Hematopoietic multipotent progenitor cell treated with erythropoietin and hydrocortisone succinate and interleukin-3 and kit ligand, for 8 days (in vitro differentiated cells): ENCODE measurements at regions not wholly inside any gene's neighbourhood (a gene's known extent, or its start where the extent isn't known, plus 50 kb on each side); places are given as distances from the start of the nearest gene placed in this dataset.
"Not testable (repeated sequence)": the region's sequence is repeated elsewhere in the genome, so short reads cannot be mapped to it uniquely, and the experiment has no call there.

Source experiments
- DNase-seq: peaks from one replicate; pipeline ENCODE4 v3.0.0-alpha.2; 2015

DNA sequence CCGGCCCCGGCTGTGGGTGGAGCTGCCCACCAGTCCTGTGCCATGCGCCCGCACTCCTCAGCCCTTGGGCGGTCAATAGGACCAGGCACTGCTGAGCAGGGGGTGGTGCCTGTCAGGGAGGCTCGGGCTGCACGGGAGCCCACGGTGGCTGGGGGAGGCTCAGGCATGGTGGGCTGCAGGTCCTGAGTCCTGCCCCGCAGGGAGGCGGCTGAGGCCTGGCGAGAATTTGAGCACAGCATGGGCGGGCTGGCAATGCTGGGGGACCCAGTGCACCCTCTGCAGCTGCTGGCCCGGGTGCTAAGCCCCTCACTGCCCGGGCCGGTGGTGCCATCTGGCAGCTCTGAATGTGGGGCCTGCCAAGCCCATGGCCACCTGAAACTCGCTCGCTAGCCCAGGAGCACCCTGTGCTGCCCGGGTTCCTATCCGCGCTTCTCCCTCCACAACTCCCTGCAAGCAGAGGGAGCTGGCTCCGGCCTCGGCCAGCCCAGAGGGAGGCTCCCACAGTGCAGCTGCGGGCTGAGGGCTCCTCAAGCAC lies 1371.1 kb downstream of the FSCB start:
- no peak for DNase-seq

GRCh38 chr14:43132441-43132840 lies 1374.6 kb downstream of the FSCB start:
- DNase-seq = no peak

GRCh38 chr14:43128429-43128828 lies 1378.7 kb downstream of the FSCB start:
- not testable (repeated sequence) for DNase-seq

DNA sequence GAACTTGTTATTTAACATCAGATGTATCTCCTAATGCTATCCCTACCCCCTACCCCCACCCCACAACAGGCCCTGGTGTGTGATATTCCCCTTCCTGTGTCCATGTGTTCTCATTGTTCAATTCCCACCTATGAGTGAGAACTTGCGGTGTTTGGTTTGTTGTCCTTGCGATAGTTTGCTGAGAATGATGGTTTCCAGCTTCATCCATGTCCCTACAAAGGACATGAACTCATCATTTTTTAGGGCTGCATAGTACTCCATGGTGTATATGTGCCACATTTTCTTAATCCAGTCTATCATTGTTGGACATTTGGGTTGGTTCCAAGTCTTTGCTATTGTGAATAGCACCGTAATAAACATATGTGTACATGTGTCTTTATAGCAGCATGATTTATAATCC lies 1379.2 kb downstream of the FSCB start:
- DNase-seq = not testable (repeated sequence)

DNA sequence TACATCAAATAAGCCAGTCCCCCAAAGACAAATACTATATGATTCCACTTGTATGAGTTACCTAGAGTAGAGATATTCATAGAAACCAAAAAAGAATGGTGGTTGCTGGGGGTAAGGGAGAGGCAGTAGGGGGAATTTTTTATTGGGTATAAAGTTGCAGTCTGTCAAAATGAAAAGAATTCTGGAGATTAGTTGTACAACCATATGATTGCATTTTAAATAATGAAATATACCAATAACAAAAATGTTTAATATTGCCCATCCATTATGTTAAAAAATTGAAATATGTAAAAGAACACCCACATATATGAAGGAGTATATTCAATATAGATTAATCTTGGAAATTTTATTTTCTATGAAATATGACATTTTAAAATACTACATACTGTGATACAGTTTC lies 1383.5 kb downstream of the FSCB start:
- no peak for DNase-seq

DNA sequence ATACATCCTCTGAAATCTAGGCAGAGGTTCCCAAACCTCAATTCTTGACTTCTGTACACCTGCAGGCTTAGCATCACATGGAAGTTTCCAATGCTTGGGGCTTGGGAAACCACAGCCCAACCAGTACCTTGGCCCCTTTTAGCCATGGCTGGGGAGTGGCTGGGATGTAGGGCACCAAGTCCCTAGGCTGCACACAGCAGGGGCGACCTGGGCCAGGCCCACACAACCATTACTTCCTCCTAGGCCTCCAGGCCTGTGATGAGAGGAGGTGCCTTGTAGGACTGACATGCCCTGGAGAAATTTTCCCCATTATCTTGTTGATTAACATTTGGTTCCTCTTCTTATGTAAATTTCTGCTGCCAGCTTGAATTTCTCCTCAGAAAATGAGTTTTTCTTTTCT lies 1387.4 kb downstream of the FSCB start:
- no peak for DNase-seq

DNA sequence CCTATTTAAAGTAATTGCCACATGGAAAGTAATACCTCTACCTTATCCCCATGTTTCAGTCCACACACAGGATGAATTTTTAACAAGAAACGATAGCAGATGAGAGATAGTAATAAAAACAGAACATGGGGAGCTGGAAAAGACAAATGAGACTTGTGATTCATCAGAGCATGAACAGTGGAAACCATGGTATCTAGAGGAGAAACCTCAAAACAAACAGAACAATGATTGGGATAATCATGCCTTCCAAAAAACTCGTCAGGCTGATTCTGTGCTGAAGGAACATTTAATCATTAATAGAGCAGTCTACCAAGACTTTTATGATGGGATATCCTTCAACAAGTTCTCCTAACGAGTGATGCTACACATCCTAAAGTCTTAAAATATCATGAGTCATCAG lies 1390.7 kb downstream of the FSCB start:
- DNase-seq = no peak

- DNase-seq = no peak
These were observed 1401.8 kb downstream of the FSCB start for GRCh38 chr14:43105305-43105704.

GRCh38 chr14:43090380-43090779 lies 1416.7 kb downstream of the FSCB start:
- no peak for DNase-seq

- no peak for DNase-seq
These were observed 1419.4 kb downstream of the FSCB start for GRCh38 chr14:43087666-43088065.

GRCh38 chr14:43085819-43086218 lies 1421.3 kb downstream of the FSCB start:
- DNase-seq = no peak

DNA sequence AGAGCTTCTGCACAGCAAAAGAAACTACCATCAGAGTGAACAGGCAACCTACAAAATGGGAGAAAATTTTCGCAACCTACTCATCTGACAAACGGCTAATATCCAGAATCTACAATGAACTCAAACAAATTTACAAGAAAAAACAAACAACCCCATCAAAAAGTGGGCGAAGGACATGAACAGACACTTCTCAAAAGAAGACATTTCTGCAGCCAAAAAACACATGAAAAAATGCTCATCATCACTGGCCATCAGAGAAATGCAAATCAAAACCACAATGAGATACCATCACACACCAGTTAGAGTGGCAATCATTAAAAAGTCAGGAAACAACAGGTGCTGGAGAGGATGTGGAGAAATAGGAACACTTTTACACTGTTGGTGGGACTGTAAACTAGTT lies 1439.7 kb downstream of the FSCB start:
- DNase-seq = not testable (repeated sequence)

DNA sequence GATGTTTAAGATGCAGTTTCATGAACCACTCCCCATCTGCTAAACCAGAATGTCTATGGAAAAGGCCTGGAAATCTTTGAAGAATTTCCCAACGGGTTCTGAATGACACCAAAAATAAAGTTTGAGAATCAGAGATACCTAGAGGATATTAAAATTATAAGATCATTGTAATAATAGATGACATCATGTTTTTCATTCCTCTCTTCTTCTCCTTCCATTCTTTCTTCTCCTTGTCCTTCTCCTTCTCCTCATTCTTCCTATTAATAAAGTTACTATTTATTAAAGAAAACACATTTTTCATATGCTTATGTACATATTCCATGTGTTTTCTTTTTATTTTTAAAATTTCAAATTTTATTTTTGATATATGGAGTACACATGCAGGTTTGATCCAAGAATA lies 1449.4 kb downstream of the LRFN5 start:
- DNase-seq = no peak

GRCh38 chr14:43052897-43053296 lies 1446.2 kb downstream of the LRFN5 start:
- no peak for DNase-seq

DNA sequence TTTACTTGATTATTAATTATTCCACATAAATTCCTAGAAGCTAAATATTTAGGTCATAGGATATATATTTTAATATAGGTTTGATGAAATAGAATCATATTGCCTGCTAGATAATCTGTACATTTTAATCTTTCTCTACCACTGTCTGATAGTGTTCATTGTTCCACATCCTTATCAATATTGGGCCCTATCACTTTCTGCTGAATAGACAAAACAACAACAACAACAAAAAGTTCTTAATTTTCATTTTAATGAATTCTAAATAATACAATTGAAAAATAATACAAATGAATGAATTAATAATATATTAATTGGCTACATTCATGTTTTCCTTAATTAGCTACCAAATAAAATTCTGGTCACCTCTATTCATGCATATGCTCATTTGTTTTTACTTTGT lies 1437.2 kb downstream of the LRFN5 start:
- no peak for DNase-seq

- no peak for DNase-seq
These were observed 1435.7 kb downstream of the LRFN5 start for GRCh38 chr14:43042408-43042807.

DNA sequence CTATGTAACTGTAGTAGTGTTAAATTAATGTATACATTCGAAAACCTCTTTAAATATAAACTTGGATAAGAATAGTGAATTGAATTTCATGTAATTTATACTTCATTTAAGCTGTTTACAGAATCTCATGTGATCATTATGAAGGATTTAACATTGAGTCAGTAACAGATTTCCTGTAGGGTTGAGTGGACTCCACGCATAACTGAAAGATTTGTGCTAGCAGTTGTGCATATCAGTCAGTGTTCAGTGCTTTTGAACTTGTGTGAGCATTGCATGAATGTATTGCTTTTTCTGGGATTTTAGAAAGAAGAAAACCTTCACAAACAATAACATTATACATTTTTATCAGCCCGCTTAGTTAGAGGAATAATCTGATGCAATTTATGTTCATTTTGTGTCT lies 1435.3 kb downstream of the LRFN5 start:
- no peak for DNase-seq

DNA sequence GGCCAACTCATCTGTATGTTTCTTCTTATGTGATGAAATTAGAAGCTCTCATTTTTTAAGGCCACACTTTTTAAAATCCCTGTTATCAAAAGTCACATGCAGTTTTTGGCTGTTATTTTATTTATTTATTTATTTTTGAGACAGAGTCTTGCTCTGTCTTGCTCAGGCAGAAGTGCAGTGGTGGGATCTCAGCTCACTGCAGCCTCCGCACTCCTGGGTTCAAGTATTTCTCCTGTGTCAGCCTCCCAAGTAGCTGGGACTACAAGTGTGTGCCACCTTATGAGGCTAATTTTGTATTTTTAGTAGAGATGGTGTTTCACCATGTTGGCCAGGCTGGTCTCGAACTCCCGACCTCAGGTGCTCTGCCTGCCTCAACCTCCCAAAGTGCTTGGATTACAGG lies 1434.5 kb downstream of the LRFN5 start:
- DNase-seq = no peak

- DNase-seq = no peak
These were observed 1433.2 kb downstream of the LRFN5 start for GRCh38 chr14:43039881-43040280.

GRCh38 chr14:43031598-43031997 lies 1424.9 kb downstream of the LRFN5 start:
- DNase-seq = no peak

DNA sequence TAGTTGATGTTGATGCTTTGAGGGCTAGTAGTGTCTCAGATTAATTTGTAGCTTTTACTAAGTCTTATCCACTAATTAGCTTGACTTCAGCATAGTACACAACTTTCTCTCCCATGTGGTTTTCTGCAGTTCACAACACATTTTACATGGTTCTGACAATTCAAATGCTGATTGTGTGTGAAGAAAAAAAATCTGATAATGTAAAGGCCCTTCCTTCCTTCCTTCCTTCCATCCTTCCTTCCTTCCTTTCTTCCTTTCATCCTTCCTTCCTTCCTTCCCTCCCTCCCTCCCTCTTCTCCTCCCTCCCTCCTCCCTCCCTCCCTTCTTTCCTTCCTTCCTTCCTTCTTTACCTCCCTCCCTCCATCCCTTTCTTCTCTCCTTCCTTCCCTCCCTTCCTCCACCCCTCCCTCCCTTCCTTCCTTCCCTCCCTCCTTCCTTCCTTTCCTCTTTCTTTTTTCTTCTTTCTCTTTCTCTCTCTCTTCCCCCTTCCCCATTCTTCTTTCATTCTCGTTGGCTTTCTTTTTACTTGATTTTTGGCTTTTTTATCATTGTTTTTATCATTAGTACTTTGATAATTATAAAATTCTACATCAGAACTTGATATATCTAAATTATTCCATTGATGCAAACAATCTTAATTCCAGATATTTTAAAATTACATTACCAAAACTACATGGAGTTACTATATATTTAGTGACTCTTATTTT lies 1415.6 kb downstream of the LRFN5 start:
- DNase-seq = no peak

DNA sequence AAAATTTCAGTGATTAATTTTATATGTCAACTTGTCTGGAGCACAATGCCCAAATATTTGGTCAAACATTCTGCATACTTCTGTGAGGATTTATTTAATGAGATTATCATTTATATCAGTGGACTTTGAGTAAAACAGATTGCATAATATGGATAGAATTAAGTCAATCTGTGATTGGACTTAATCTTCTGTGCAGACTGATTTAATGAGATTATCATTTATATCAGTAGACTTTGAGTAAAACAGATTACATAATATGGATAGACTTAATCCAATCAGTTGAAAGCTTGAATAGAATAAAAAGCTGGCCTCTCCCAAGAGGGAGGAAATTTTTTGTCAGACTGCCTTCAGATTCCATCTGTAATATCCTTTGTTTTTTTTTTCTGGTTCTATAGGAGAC lies 1413.2 kb downstream of the LRFN5 start:
- DNase-seq = no peak

DNA sequence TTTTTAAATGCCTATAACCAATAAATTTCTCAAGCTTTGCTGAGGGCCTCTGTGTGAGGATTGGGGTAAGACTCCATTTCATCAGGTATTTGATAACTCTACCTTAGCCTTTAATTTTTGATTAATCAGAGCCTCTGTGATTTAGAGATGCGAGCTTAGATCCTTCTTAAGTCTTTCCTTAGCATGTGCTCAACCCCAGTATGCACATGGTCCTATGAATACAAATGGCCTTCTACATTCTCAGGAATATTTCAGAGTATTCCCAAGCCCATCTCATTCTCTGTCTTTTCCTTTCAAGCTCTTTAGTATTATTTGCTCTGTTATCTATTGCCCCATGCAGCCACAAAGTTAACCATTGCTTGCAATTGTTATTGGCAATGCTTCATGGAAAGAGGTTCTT lies 1407.7 kb downstream of the LRFN5 start:
- DNase-seq = no peak

GRCh38 chr14:43012817-43013216 lies 1406.1 kb downstream of the LRFN5 start:
- DNase-seq = no peak

- DNase-seq = no peak
These were observed 1399.1 kb downstream of the LRFN5 start for GRCh38 chr14:43005807-43006206.
